HUES48 (cell line): ENCODE measurements at regions not wholly inside any gene's neighbourhood (a gene's known extent, or its start where the extent isn't known, plus 50 kb on each side); places are given as distances from the start of the nearest gene placed in this dataset.
A peak's percentile ranks its signal among the peaks of the same experiment; 100 is the strongest.

Source experiments
- H3K27ac ChIP-seq: one replicate; pipeline ENCODE4 v1.7.0; 2013; ENCODE audit warnings: low read depth, low read length, inconsistent platforms
- H3K27me3 ChIP-seq: 2 replicates; pipeline ENCODE4 v1.6.1; 2013; ENCODE audit warnings: mild to moderate bottlenecking, low read length; ENCODE audit not compliant: control insufficient read depth, insufficient read depth
- H3K36me3 ChIP-seq: 2 replicates; pipeline ENCODE4 v1.6.1; 2013; ENCODE audit warnings: low read length; ENCODE audit not compliant: control insufficient read depth, insufficient read depth
- H3K4me1 ChIP-seq: 2 replicates; pipeline ENCODE4 v1.6.1; 2013; ENCODE audit warnings: mild to moderate bottlenecking, low read length; ENCODE audit not compliant: control insufficient read depth, insufficient read depth
- H3K4me3 ChIP-seq: 2 replicates; pipeline ENCODE4 v1.5.1; 2013; ENCODE audit warnings: mild to moderate bottlenecking, low read depth, low read length
- H3K9ac ChIP-seq: 2 replicates; pipeline ENCODE4 v1.6.1; 2013; ENCODE audit warnings: mild to moderate bottlenecking, low read depth, low read length, moderate library complexity
- H3K9me3 ChIP-seq: 2 replicates; pipeline ENCODE4 v1.6.1; 2013; ENCODE audit warnings: low read length; ENCODE audit not compliant: control insufficient read depth, insufficient read depth

- Histone ChIP-seq H3K27me3 (no peaks in the 10 kb centered on the region), H3K9ac (no peak overlapping the region), H3K27ac (no peak overlapping the region), H3K9me3 (peaks cover 6% of the 10 kb centered on the region; the same call in 1 of the 2 replicates), H3K4me1 (no peaks in the 10 kb centered on the region), H3K4me3 (no peak overlapping the region), H3K36me3 (no peaks in the 10 kb centered on the region)
These were observed 325.3 kb upstream of the MYT1L start for GRCh38 chr2:2656115-2657011.

DNA sequence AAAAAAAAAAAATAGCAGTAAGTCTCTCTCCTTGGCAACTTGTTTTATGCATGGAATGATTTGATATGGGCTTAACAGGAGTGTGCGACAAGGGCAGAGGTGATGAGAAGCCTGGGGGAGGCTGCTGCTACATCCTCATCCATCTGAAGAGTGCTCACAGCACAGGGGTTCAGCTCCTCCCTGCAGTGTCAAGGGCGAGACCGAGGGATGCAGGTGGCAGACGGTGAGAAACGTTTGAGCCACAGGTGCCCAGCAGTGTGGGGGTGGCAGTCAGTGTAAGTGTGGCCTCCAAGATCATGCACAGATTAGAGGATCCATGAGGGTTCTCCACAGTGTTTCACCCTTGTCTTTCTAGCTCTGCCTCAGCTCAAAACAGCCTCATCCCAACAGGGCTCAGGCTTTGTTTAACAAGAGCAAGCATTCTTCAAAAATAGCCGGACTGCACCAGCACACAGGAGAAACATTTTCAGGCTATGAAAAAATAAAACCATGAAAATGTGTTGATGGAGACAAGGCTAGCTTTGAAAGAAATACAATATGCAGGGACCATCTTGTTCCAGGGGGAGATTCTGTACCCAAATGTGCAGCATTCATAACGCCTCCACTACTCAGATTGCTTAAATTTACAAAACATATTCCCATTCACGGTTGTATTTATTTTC lies 324.5 kb upstream of the MYT1L start:
- Histone ChIP-seq H3K27me3 (no peaks in the 10 kb centered on the region), H3K9ac (no peak overlapping the region), H3K9me3 (peaks cover 6% of the 10 kb centered on the region; the same call in 1 of the 2 replicates), H3K27ac (no peak overlapping the region), H3K4me3 (no peak overlapping the region), H3K4me1 (no peaks in the 10 kb centered on the region), H3K36me3 (no peaks in the 10 kb centered on the region)

GRCh38 chr2:2653231-2653630 lies 322.2 kb upstream of the MYT1L start:
- Histone ChIP-seq H3K9me3 (no peaks in the 10 kb centered on the region), H3K27me3 (no peaks in the 10 kb centered on the region), H3K4me1 (no peaks in the 10 kb centered on the region), H3K4me3 (no peak overlapping the region), H3K36me3 (no peaks in the 10 kb centered on the region), H3K27ac (no peak overlapping the region), H3K9ac (no peak overlapping the region)

DNA sequence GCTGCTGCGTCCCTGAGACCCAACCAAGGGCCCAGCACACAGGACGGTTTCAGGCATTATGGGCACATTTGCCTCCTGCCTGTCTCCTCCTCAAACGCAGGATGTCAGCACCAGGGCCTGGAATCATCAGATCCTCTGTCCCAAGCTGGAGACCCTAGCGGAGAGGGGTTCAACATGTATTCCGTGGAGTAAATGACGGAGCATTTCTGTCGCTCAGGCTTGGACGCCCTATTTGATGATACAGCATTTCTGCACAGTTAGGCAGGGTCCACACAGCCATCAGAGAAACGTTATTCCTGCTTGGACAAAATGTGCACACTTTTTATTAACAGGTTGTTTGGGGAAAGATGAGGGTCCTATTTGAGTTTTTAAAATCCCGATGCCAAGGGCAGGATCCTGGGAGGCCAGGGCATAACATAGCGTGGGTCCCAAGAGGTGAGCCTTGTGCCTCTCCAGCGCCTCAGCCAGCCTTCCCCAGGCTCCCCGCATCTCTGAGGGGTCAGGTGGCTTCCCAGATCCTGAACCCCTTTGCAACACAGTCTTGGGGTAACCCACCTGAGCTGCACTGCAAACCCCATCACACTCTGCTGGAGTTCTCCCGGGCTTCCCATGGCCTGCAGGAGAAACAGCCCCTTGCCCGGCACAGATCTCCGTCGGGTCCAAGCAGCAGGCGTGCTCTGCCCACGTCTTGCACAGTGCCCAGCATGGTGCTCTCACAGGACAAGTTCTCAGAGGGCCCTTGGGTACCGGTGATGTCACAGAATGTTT lies 319.7 kb upstream of the MYT1L start:
- Histone ChIP-seq H3K9ac (no peak overlapping the region), H3K27ac (no peak overlapping the region), H3K4me1 (no peaks in the 10 kb centered on the region), H3K4me3 (no peak overlapping the region), H3K36me3 (no peaks in the 10 kb centered on the region), H3K9me3 (0 out of 2 replicates have a peak, but pooled peaks cover 4% of the 10 kb centered on the region), H3K27me3 (no peaks in the 10 kb centered on the region)

DNA sequence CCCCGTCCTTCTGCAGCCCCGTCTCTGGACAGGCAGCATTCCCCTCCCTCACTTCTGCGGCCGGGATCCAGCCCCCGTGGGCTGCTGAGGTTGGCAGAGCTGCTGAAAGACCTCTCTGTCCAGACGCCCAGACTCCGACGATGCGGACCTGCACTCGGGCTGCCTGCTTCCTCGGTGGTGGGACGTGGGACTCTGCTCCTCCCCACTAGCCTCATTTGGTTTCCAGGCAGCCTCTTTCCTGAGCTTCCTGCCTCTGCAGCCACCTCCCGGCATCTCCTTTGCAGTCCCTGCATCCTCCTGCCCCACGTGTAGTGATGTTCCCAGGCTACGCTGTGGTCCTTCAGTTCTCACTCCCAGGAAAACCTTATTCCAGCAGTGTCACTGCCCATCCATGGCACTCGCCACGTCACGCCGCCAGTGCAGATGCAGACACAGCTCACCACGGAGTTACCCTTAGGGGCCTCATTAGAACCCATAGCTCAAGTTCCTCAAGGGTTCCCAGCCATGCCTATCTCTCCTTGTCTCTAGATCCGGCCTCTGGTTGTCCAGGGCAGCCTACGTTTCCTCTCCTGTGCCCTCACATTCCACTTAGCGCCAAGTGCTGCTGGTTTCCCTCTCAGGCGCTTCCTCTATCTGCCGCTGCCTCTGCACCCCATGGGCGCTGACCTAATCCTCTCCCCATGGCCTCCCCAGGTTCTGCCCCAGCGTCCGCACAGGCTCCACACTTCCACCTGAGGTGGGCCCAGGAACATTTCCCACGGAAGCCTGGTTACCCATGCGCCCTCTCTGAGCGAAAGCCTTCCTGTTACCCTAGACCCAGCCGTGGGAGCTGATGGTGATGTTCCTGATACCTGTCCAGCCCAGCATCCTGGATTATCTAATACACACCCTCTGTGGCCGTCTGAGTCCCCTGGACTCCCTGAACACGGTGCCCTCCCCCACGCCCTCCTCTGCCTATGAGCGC lies 318.3 kb upstream of the MYT1L start:
- Histone ChIP-seq H3K9ac (no peak overlapping the region), H3K4me3 (no peak overlapping the region), H3K27me3 (no peaks in the 10 kb centered on the region), H3K27ac (no peak overlapping the region), H3K9me3 (0 out of 2 replicates have a peak, but pooled peaks cover 4% of the 10 kb centered on the region), H3K36me3 (no peaks in the 10 kb centered on the region), H3K4me1 (no peaks in the 10 kb centered on the region)

DNA sequence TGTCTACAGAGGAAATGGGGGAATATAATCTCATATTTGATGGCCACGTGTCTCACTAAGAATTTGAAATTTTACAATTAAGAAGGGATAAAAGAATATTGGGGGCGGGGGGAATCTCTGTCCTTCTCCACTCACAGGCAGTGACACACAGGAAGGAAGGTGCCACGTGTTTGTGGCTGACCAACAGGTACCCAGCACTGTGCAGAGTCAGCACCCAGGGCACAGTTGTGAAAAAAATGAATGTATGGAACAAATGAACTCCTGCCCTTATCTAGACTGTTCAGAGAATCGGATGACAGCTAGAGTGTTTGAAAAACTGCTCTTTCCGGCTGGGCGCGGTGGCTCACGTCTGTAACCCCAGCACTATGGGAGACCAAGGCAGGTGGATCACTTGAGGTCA lies 317.0 kb upstream of the MYT1L start:
- no peaks in the 10 kb centered on the region for H3K4me1 ChIP-seq
- H3K9ac ChIP-seq = no peak overlapping the region
- H3K27me3 ChIP-seq = no peaks in the 10 kb centered on the region
- 0 out of 2 replicates have a peak, but pooled peaks cover 4% of the 10 kb centered on the region for H3K9me3 ChIP-seq
- no peak overlapping the region for H3K27ac ChIP-seq
- no peaks in the 10 kb centered on the region for H3K36me3 ChIP-seq
- no peak overlapping the region for H3K4me3 ChIP-seq

- no peaks in the 10 kb centered on the region for H3K27me3 ChIP-seq
- H3K9me3 ChIP-seq = 0 out of 2 replicates have a peak, but pooled peaks cover 4% of the 10 kb centered on the region
- H3K4me3 ChIP-seq = no peak overlapping the region
- peak overlapping the region; percentile 57 for H3K27ac ChIP-seq
- no peaks in the 10 kb centered on the region for H3K4me1 ChIP-seq
- H3K36me3 ChIP-seq = no peaks in the 10 kb centered on the region
- no peak overlapping the region for H3K9ac ChIP-seq
These were observed 316.1 kb upstream of the MYT1L start for GRCh38 chr2:2647141-2647541.

- Histone ChIP-seq H3K4me1 (no peaks in the 10 kb centered on the region), H3K27me3 (no peaks in the 10 kb centered on the region), H3K36me3 (no peaks in the 10 kb centered on the region), H3K9ac (no peak overlapping the region), H3K4me3 (no peak overlapping the region), H3K27ac (peak overlapping the region; percentile 57), H3K9me3 (0 out of 2 replicates have a peak, but pooled peaks cover 4% of the 10 kb centered on the region)
These were observed 315.5 kb upstream of the MYT1L start for GRCh38 chr2:2646433-2647051.

DNA sequence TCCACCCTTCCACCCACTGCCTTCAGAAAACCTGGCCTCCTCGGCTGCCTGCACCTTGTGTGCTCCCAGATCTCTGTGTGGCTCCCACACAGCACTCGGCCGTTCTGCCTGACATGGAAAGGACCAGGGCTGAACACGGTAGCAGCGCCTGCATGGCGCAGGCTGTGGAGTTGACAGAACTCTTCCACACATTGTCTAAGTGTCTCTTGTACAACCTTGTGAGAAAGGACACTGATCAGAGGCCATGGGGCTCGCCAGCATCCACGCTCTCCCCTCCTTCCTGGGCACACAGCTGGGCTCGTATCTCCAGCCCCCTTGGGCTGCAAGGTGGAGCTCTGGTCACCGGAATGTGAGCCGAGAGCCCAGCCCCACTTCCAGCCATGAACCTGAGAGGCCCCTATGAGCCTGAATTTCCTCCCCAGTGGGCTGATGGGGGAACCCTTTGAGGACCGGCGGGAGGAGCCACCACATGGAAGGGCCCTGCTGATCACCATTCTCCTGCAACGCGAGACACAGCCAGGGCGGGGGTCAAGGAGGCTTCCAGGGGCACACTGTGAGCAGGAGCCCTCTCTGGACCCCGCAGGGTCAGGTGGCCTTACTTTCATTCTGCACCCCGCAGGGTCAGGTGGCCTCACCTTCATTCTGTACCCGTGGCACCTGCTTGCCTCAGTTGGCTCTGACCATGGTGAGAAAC lies 314.2 kb upstream of the MYT1L start:
- H3K27me3 ChIP-seq = no peaks in the 10 kb centered on the region

More for the DNA sequence above, 314.2 kb upstream of the MYT1L start:
- Histone ChIP-seq H3K4me1 (no peaks in the 10 kb centered on the region), H3K36me3 (no peaks in the 10 kb centered on the region), H3K9ac (no peak overlapping the region), H3K9me3 (0 out of 2 replicates have a peak, but pooled peaks cover 4% of the 10 kb centered on the region), H3K27ac (no peak overlapping the region), H3K4me3 (no peak overlapping the region)
